OCI-LY7 (cell line): ENCODE measurements at regions not wholly inside any gene's neighbourhood (a gene's known extent, or its start where the extent isn't known, plus 50 kb on each side); places are given as distances from the start of the nearest gene placed in this dataset.

Experiments used
- BruUV-seq: library from RNA; stranded (reverse); fragments of 400-500 nt; replicated peaks from 2 replicates; lab custom pipeline; 2021; lab: Mats Ljungman, UMichigan
- CTCF ChIA-PET: fragments of 300-600 bp; sonication (Branson Sonifier 250); formaldehyde crosslinking; loops from one replicate; lab custom pipeline; 2022; ENCODE audit warnings: antibody characterized with exemption; ENCODE audit not compliant: unreplicated experiment; lab: Charles Lee
- POLR2A ChIA-PET: fragments of 300-600 bp; sonication (Branson Sonifier 250); formaldehyde crosslinking; loops from one replicate; lab custom pipeline; 2022; ENCODE audit warnings: antibody characterized with exemption; lab: Charles Lee
- DNase-seq: peaks from one replicate; pipeline ENCODE4 v3.0.0-alpha.2; 2015; ENCODE audit warnings: low spot score
- H2AFZ ChIP-seq: fragments of 200-600 bp; sonication (generic), shearing (Covaris generic); 2 replicates; pipeline ENCODE4 v1.6.1; 2014; ENCODE audit warnings: mild to moderate bottlenecking, antibody characterized with exemption, low read length, moderate library complexity
- H3K27ac ChIP-seq: fragments of 200-600 bp; sonication (generic); 2 replicates; pipeline ENCODE4 v1.5.1; 2014; ENCODE audit warnings: mixed run types, low read depth, mild to moderate bottlenecking, moderate library complexity, low read length, inconsistent platforms; ENCODE audit not compliant: poor library complexity, severe bottlenecking
- H3K36me3 ChIP-seq: fragments of 200-600 bp; sonication (generic); 2 replicates; pipeline ENCODE4 v1.6.1; 2014; ENCODE audit warnings: mild to moderate bottlenecking, antibody characterized with exemption, low read length, moderate library complexity, mixed read lengths; ENCODE audit not compliant: insufficient read depth
- H3K4me1 ChIP-seq: fragments of 200-600 bp; sonication (generic); 2 replicates; pipeline ENCODE4 v1.5.1; 2014; ENCODE audit warnings: mild to moderate bottlenecking, low read length; ENCODE audit not compliant: insufficient read depth, poor library complexity, severe bottlenecking
- H3K4me2 ChIP-seq: fragments of 200-600 bp; sonication (generic); 2 replicates; pipeline ENCODE4 v1.6.1; 2014; ENCODE audit warnings: mild to moderate bottlenecking, low read length
- H3K4me3 ChIP-seq: fragments of 200-600 bp; sonication (generic); 2 replicates; pipeline ENCODE4 v1.5.1; 2014; ENCODE audit warnings: mild to moderate bottlenecking, low read depth, low read length; ENCODE audit not compliant: poor library complexity, severe bottlenecking
- H3K79me2 ChIP-seq: fragments of 200-600 bp; sonication (generic); 2 replicates; pipeline ENCODE4 v1.6.1; 2016; ENCODE audit warnings: low read depth, mild to moderate bottlenecking, low read length, moderate library complexity, mixed read lengths; ENCODE audit not compliant: insufficient read depth
- H3K9me2 ChIP-seq: fragments of 200-600 bp; sonication (generic); 2 replicates; pipeline ENCODE4 v1.6.1; 2016; ENCODE audit warnings: mild to moderate bottlenecking, low read length, mixed read lengths; ENCODE audit not compliant: insufficient read depth
- H3K9me3 ChIP-seq: fragments of 200-600 bp; sonication (generic); 2 replicates; pipeline ENCODE4 v1.6.1; 2014; ENCODE audit warnings: mild to moderate bottlenecking, mixed run types, low read length, mixed read lengths
- H4K20me1 ChIP-seq: fragments of 200-600 bp; sonication (generic); 2 replicates; pipeline ENCODE4 v1.6.1; 2014; ENCODE audit warnings: mild to moderate bottlenecking, antibody characterized with exemption, low read length, moderate library complexity, mixed read lengths; ENCODE audit not compliant: insufficient read depth
- CTCF ChIP-seq: fragments of 200-600 bp; sonication (generic); conservative IDR thresholded peaks from 2 replicates; pipeline ENCODE4 v1.5.1; 2014; ENCODE audit warnings: mild to moderate bottlenecking, antibody characterized with exemption, low read length, moderate library complexity, mixed read lengths
- EZH2phosphoT487 ChIP-seq: fragments of 200-600 bp; sonication (generic); IDR thresholded peaks from 2 replicates; pipeline ENCODE4 v1.6.1; 2018; ENCODE audit warnings: low read depth, borderline replicate concordance, mild to moderate bottlenecking, mixed run types, antibody characterized with exemption, low read length, moderate library complexity, mixed read lengths
- intact Hi-C: fragments of 100-400 bp; cut with micrococcal nuclease; formaldehyde crosslinking; loops from one replicate; pipeline ENCODE4 v1.10.0; 2022; ENCODE audit not compliant: unreplicated experiment

- ChIA-PET POLR2A (interaction anchor here (0.5 kb wide), 1 partner anchor 312 kb away, joined by 3 read pairs; no protein-coding TSS in a partner anchor), CTCF (no interaction called here)
- intact Hi-C loops = no loop called here
- Histone ChIP-seq H3K79me2 (no peaks in the 10 kb centered on the region), H3K27ac (no peak overlapping the region), H4K20me1 (no peaks in the 10 kb centered on the region), H3K4me2 (no peak overlapping the region), H3K4me1 (no peaks in the 10 kb centered on the region), H2AFZ (no peak overlapping the region), H3K9me3 (no peaks in the 10 kb centered on the region), H3K36me3 (no peaks in the 10 kb centered on the region), H3K4me3 (no peak overlapping the region), H3K9me2 (no peaks in the 10 kb centered on the region)
- no peak for DNase-seq
- BruUV-seq = no TSS peak
- no peak for TF ChIP-seq CTCF
- no peak for TF ChIP-seq EZH2phosphoT487
Observed at GRCh38 chr16:9458816-9459215, 367.4 kb downstream of the HAPSTR1 start.

GRCh38 chr16:9462984-9463383 is 371.5 kb downstream of the HAPSTR1 start:
- Histone ChIP-seq H3K4me3 (no peak overlapping the region), H3K27ac (no peak overlapping the region), H4K20me1 (no peaks in the 10 kb centered on the region), H2AFZ (no peak overlapping the region), H3K9me2 (no peaks in the 10 kb centered on the region), H3K4me1 (no peaks in the 10 kb centered on the region), H3K36me3 (no peaks in the 10 kb centered on the region), H3K9me3 (no peaks in the 10 kb centered on the region), H3K4me2 (no peak overlapping the region), H3K79me2 (no peaks in the 10 kb centered on the region)
- BruUV-seq = no TSS peak
- ChIA-PET POLR2A (no interaction called here), CTCF (no interaction called here)
- intact Hi-C loops = no loop called here
- DNase-seq = no peak
- TF ChIP-seq EZH2phosphoT487 = no peak
- no peak for TF ChIP-seq CTCF

GRCh38 chr16:9463461-9463860 is 372.0 kb downstream of the HAPSTR1 start:
- TF ChIP-seq EZH2phosphoT487 = no peak
- no peak for TF ChIP-seq CTCF
- Histone ChIP-seq H3K4me1 (no peaks in the 10 kb centered on the region), H2AFZ (no peak overlapping the region), H3K4me3 (no peak overlapping the region), H3K4me2 (no peak overlapping the region), H3K9me2 (no peaks in the 10 kb centered on the region), H4K20me1 (no peaks in the 10 kb centered on the region), H3K9me3 (no peaks in the 10 kb centered on the region), H3K79me2 (no peaks in the 10 kb centered on the region), H3K36me3 (no peaks in the 10 kb centered on the region), H3K27ac (no peak overlapping the region)
- intact Hi-C loops = no loop called here
- no TSS peak for BruUV-seq
- DNase-seq = no peak
- ChIA-PET CTCF (no interaction called here), POLR2A (no interaction called here)
